AG04449 (cell line): ENCODE measurements at regions not wholly inside any gene's neighbourhood (a gene's known extent, or its start where the extent isn't known, plus 50 kb on each side); places are given as distances from the start of the nearest gene placed in this dataset.

Experiments
- CTCF ChIA-PET: fragments of 350-600 bp; formaldehyde crosslinking; extraction: SDS; loops from one replicate; lab custom pipeline; 2021; ENCODE audit warnings: antibody characterized with exemption; lab: Yijun Ruan, JAX
- POLR2A ChIA-PET: fragments of 400-600, 350-600 bp; formaldehyde crosslinking; extraction: SDS; loops from one replicate; lab custom pipeline; 2020; ENCODE audit warnings: antibody characterized with exemption, inconsistent platforms; lab: Yijun Ruan, JAX
- DNase-seq: peaks from one replicate; pipeline ENCODE4 v3.0.0-alpha.2; 2010; ENCODE audit warnings: low read depth, low spot score
- H3K4me3 ChIP-seq: 2 replicates; pipeline ENCODE4 v1.5.1; 2011; ENCODE audit warnings: low read depth, mild to moderate bottlenecking, control low read depth, low read length
- CTCF ChIP-seq: IDR thresholded peaks from one replicate; pipeline ENCODE4 v1.5.1; 2011; ENCODE audit warnings: mild to moderate bottlenecking, moderate library complexity, low read length, control low read depth, inconsistent platforms; ENCODE audit not compliant: insufficient read depth; ENCODE audit errors: missing control alignments

GRCh38 chrX:121231566-121232358 lies 184.4 kb downstream of the GLUD2 start:
- no peak for TF ChIP-seq CTCF
- no peak for DNase-seq
- ChIA-PET POLR2A (no interaction called here), CTCF (no interaction called here)
- no peak overlapping the region for H3K4me3 ChIP-seq

- no peak for DNase-seq
- POLR2A ChIA-PET, result no interaction called here
- CTCF ChIA-PET, result no interaction called here
- H3K4me3 ChIP-seq, result no peak overlapping the region
- TF ChIP-seq CTCF, result no peak
These were observed 188.6 kb downstream of the GLUD2 start for GRCh38 chrX:121236040-121236439.

GRCh38 chrX:121238093-121238492 lies 190.7 kb downstream of the GLUD2 start:
- TF ChIP-seq CTCF, result no peak
- CTCF ChIA-PET, result no interaction called here
- no peak for DNase-seq
- POLR2A ChIA-PET, result no interaction called here
- H3K4me3 ChIP-seq, result no peak overlapping the region

GRCh38 chrX:121244511-121244910 lies 197.1 kb downstream of the GLUD2 start:
- TF ChIP-seq CTCF, result no peak
- DNase-seq, result no peak
- ChIA-PET POLR2A (no interaction called here), CTCF (no interaction called here)
- H3K4me3 ChIP-seq, result no peak overlapping the region

GRCh38 chrX:121245763-121246162 lies 198.4 kb downstream of the GLUD2 start:
- DNase-seq, result no peak
- CTCF ChIA-PET, result no interaction called here
- POLR2A ChIA-PET, result no interaction called here
- TF ChIP-seq CTCF, result no peak
- H3K4me3 ChIP-seq, result no peak overlapping the region

- TF ChIP-seq CTCF, result no peak
- H3K4me3 ChIP-seq, result no peak overlapping the region
- DNase-seq, result no peak
- ChIA-PET CTCF (no interaction called here), POLR2A (no interaction called here)
These were observed 206.9 kb downstream of the GLUD2 start for GRCh38 chrX:121254336-121254735.
